Hepatocyte (in vitro differentiated cells): ENCODE measurements at regions not wholly inside any gene's neighbourhood (a gene's known extent, or its start where the extent isn't known, plus 50 kb on each side); places are given as distances from the start of the nearest gene placed in this dataset.

Source experiments
- DNase-seq: peaks from one replicate; pipeline ENCODE4 v3.0.0-alpha.2; 2016; ENCODE audit warnings: low spot score
- H2AFZ ChIP-seq: fragments of 200-600 bp; sonication (generic); 2 replicates; pipeline ENCODE4 v1.6.0; 2016; ENCODE audit warnings: antibody characterized with exemption, mild to moderate bottlenecking
- H3K27ac ChIP-seq: fragments of 200-600 bp; sonication (generic); 2 replicates; pipeline ENCODE4 v1.5.1; 2016; ENCODE audit warnings: mild to moderate bottlenecking
- H3K27me3 ChIP-seq: fragments of 200-600 bp; sonication (generic); 2 replicates; pipeline ENCODE4 v1.6.1; 2016
- H3K36me3 ChIP-seq: fragments of 200-600 bp; sonication (generic); replicated peaks from 2 replicates; pipeline ENCODE4 v1.5.1; 2016; ENCODE audit warnings: low read depth; ENCODE audit not compliant: insufficient read depth
- H3K4me1 ChIP-seq: fragments of 200-600 bp; sonication (generic); 2 replicates; pipeline ENCODE4 v1.5.1; 2016; ENCODE audit warnings: mild to moderate bottlenecking, moderate library complexity; ENCODE audit not compliant: insufficient read depth
- H3K4me2 ChIP-seq: fragments of 200-600 bp; sonication (generic); 2 replicates; pipeline ENCODE4 v1.6.0; 2016
- H3K4me3 ChIP-seq: fragments of 200-600 bp; sonication (generic); 2 replicates; pipeline ENCODE4 v1.5.1; 2016; ENCODE audit warnings: mild to moderate bottlenecking
- H3K79me2 ChIP-seq: fragments of 200-600 bp; sonication (generic); 2 replicates; pipeline ENCODE4 v1.6.0; 2017; ENCODE audit warnings: mild to moderate bottlenecking
- H3K9me2 ChIP-seq: fragments of 200-600 bp; sonication (generic); replicated peaks from 2 replicates; pipeline ENCODE4 v1.6.0; 2017; ENCODE audit warnings: mild to moderate bottlenecking; ENCODE audit not compliant: insufficient read depth
- H3K9me3 ChIP-seq: fragments of 200-600 bp; sonication (generic); 2 replicates; pipeline ENCODE4 v1.5.1; 2016; ENCODE audit warnings: low read depth, mild to moderate bottlenecking
- H4K20me1 ChIP-seq: fragments of 200-600 bp; sonication (generic); 2 replicates; pipeline ENCODE4 v1.6.0; 2016; ENCODE audit warnings: mild to moderate bottlenecking; ENCODE audit not compliant: insufficient read depth, poor library complexity, severe bottlenecking
- CTCF ChIP-seq: fragments of 200-600 bp; sonication (generic); IDR thresholded peaks from 2 replicates; pipeline ENCODE4 v1.5.1; 2016; ENCODE audit warnings: antibody characterized with exemption, mild to moderate bottlenecking; ENCODE audit not compliant: poor library complexity
- EZH2 ChIP-seq: fragments of 200-600 bp; sonication (generic); IDR thresholded peaks from 2 replicates; pipeline ENCODE4 v1.6.1; 2016; ENCODE audit warnings: antibody characterized with exemption, mild to moderate bottlenecking, borderline replicate concordance
- EZH2phosphoT487 ChIP-seq: fragments of 200-600 bp; sonication (generic); IDR thresholded peaks from one replicate; pipeline ENCODE4 v1.6.1; 2018; ENCODE audit warnings: antibody characterized with exemption, mild to moderate bottlenecking, low read depth, moderate library complexity; ENCODE audit not compliant: unreplicated experiment, severe bottlenecking
- WGBS: methylation state at CpG from one replicate; pipeline ENCODE4 v1.1.6; 2016; ENCODE audit warnings: low lambda C conversion rate; ENCODE audit errors: missing lambda C conversion rate; 5-methylcytosine and 5-hydroxymethylcytosine counted together

GRCh38 chr12:16789204-16789790, 183.3 kb upstream of the LMO3 start:
- Histone ChIP-seq H2AFZ (no peak overlapping the region), H3K4me1 (no peaks in the 10 kb centered on the region), H4K20me1 (no peaks in the 10 kb centered on the region), H3K36me3 (no peaks in the 10 kb centered on the region), H3K4me3 (no peak overlapping the region), H3K27ac (no peak overlapping the region), H3K9me2 (no peaks in the 10 kb centered on the region), H3K27me3 (no peaks in the 10 kb centered on the region), H3K4me2 (no peak overlapping the region), H3K9me3 (no peaks in the 10 kb centered on the region), H3K79me2 (no peaks in the 10 kb centered on the region)
- no peak for TF ChIP-seq EZH2phosphoT487
- TF ChIP-seq EZH2 = no peak
- no peak for TF ChIP-seq CTCF
- no peak for DNase-seq
- WGBS = 86% methylated on average over 8 of the region's 8 CpGs

GRCh38 chr12:16788506-16789203, 182.7 kb upstream of the LMO3 start:
- Histone ChIP-seq H3K27ac (no peak overlapping the region), H3K4me1 (no peaks in the 10 kb centered on the region)
- 63% methylated on average over 5 of the region's 5 CpGs for WGBS

GRCh38 chr12:16785953-16786352, 180.0 kb upstream of the LMO3 start:
- Histone ChIP-seq H3K4me2 (no peak overlapping the region), H2AFZ (no peak overlapping the region), H3K9me3 (no peaks in the 10 kb centered on the region), H3K27me3 (no peaks in the 10 kb centered on the region), H3K27ac (no peak overlapping the region), H3K9me2 (no peaks in the 10 kb centered on the region), H3K79me2 (no peaks in the 10 kb centered on the region), H4K20me1 (no peaks in the 10 kb centered on the region), H3K36me3 (peaks cover 6% of the 10 kb centered on the region), H3K4me1 (no peaks in the 10 kb centered on the region), H3K4me3 (no peak overlapping the region)
- DNase-seq = no peak
- WGBS = 56% methylated on average over 2 of the region's 2 CpGs
- TF ChIP-seq EZH2 (no peak), EZH2phosphoT487 (no peak), CTCF (no peak)

More at GRCh38 chr12:16788506-16789203, 182.7 kb upstream of the LMO3 start:
- H4K20me1 ChIP-seq = no peaks in the 10 kb centered on the region
- no peak overlapping the region for H3K4me2 ChIP-seq
- no peak overlapping the region for H2AFZ ChIP-seq
- no peaks in the 10 kb centered on the region for H3K79me2 ChIP-seq
- no peak for DNase-seq
- no peaks in the 10 kb centered on the region for H3K9me2 ChIP-seq
- H3K36me3 ChIP-seq = peaks cover 1% of the 10 kb centered on the region
- no peaks in the 10 kb centered on the region for H3K27me3 ChIP-seq
- no peak overlapping the region for H3K4me3 ChIP-seq
- H3K9me3 ChIP-seq = no peaks in the 10 kb centered on the region
- TF ChIP-seq EZH2phosphoT487 (no peak), EZH2 (no peak), CTCF (no peak)
